ENCODE measurements at regions not wholly inside any gene's neighbourhood (a gene's known extent, or its start where the extent isn't known, plus 50 kb on each side); places are given as distances from the start of the nearest gene placed in this dataset.

DNA sequence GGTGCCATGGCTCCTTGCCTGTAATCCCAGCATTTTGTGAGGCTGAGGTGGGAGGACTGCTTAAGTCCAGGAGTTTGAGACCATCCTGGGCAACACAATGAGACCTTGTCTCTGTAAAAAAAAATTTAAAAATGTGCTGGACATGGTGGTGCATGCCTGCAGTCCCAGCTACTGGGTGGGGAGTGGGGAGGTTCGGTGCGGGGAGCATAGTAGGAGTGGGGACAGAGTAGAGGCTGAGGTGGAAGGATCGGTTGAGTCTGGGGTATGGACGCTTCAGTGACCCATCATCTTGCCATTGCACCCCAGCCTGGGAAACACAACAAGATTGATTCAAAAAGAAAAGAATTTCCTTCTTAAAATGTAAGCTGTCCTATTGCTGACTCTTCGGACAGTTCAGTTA lies 1490.0 kb upstream of the GBE1 start:
- no peak for TF ChIP-seq CTCF (IDR thresholded peaks at IDR 0.05)
- H3K36me3 ChIP-seq: no peaks in the 10 kb centered on the region
- ATAC-seq: no peak
- no peak overlapping the region for H3K27ac ChIP-seq
- no peaks in the 10 kb centered on the region for H3K27me3 ChIP-seq
- intact Hi-C loops (cut with DNase I): no loop called here
- FAIRE-seq: no peak
- no peak overlapping the region for H3K4me3 ChIP-seq
- no peaks in the 10 kb centered on the region for H3K9me3 ChIP-seq
- no peaks in the 10 kb centered on the region for H3K4me1 ChIP-seq
- DNase-seq: no peak
- WGBS, 2 donors: 80 to 84% methylated on average over 5 of the region's 5 CpGs

GRCh38 chr3:83250613-83251012 lies 1489.2 kb upstream of the GBE1 start:
- intact Hi-C loops (cut with DNase I): no loop called here
- WGBS, 2 donors: 42 to 45% methylated on average over 1 of the region's 1 CpG
- no peak overlapping the region for H3K27ac ChIP-seq
- no peak for FAIRE-seq
- no peaks in the 10 kb centered on the region for H3K36me3 ChIP-seq
- no peaks in the 10 kb centered on the region for H3K27me3 ChIP-seq
- H3K9me3 ChIP-seq: no peaks in the 10 kb centered on the region
- ATAC-seq: no peak
- H3K4me3 ChIP-seq: no peak overlapping the region
- DNase-seq: no peak
- TF ChIP-seq CTCF (IDR thresholded peaks at IDR 0.05): no peak
- H3K4me1 ChIP-seq: no peaks in the 10 kb centered on the region

- DNase-seq: no peak
- no peak for TF ChIP-seq CTCF (IDR thresholded peaks at IDR 0.05)
- intact Hi-C loops (cut with DNase I): no loop called here
- FAIRE-seq: no peak
- 43 to 55% methylated on average over 3 of the region's 3 CpGs for WGBS, 2 donors
- Histone ChIP-seq H3K9me3 (no peaks in the 10 kb centered on the region), H3K36me3 (no peaks in the 10 kb centered on the region), H3K4me1 (no peaks in the 10 kb centered on the region), H3K27ac (no peak overlapping the region), H3K4me3 (no peak overlapping the region), H3K27me3 (no peaks in the 10 kb centered on the region)
- no peak for ATAC-seq
Measured at GRCh38 chr3:83248454-83248853, 1487.0 kb upstream of the GBE1 start.

- ATAC-seq: no peak
- Histone ChIP-seq H3K4me1 (no peaks in the 10 kb centered on the region), H3K4me3 (no peak overlapping the region), H3K27ac (no peak overlapping the region), H3K9me3 (no peaks in the 10 kb centered on the region), H3K36me3 (no peaks in the 10 kb centered on the region), H3K27me3 (no peaks in the 10 kb centered on the region)
- intact Hi-C loops (cut with DNase I): no loop called here
- no peak for TF ChIP-seq CTCF (IDR thresholded peaks at IDR 0.05)
- 59 to 70% methylated on average over 4 of the region's 4 CpGs for WGBS, 2 donors
- DNase-seq: no peak
- no peak for FAIRE-seq
Measured at GRCh38 chr3:83235180-83235814, 1473.9 kb upstream of the GBE1 start.

GRCh38 chr3:83233715-83234114 lies 1472.3 kb upstream of the GBE1 start:
- intact Hi-C loops (cut with DNase I): no loop called here
- H3K36me3 ChIP-seq: no peaks in the 10 kb centered on the region
- no peaks in the 10 kb centered on the region for H3K4me1 ChIP-seq
- no peak for TF ChIP-seq CTCF (IDR thresholded peaks at IDR 0.05)
- ATAC-seq (no peak), FAIRE-seq (no peak), DNase-seq (no peak)
- H3K9me3 ChIP-seq: no peaks in the 10 kb centered on the region
- no peaks in the 10 kb centered on the region for H3K27me3 ChIP-seq
- H3K4me3 ChIP-seq: no peak overlapping the region
- 65 to 69% methylated on average over 6 of the region's 6 CpGs for WGBS, 2 donors
- no peak overlapping the region for H3K27ac ChIP-seq

Data from pancreas (tissue), 10 donors.